Stomach (tissue), 8 donors: ENCODE measurements at regions not wholly inside any gene's neighbourhood (a gene's known extent, or its start where the extent isn't known, plus 50 kb on each side); places are given as distances from the start of the nearest gene placed in this dataset.

Experiments
- DNase-seq, 2 donors: peaks; one replicate each; pipeline versions ENCODE4 v3.0.0 to v3.0.0-alpha.2; 2013 to 2019
- H3K27ac ChIP-seq, 5 donors: fragments of 200-600 bp in 4 of 5; sonication (generic) in 4 of 5; one replicate each; pipeline ENCODE4 v1.5.1; 2013 to 2019; ENCODE audit warnings: mild to moderate bottlenecking in 1 of 5, moderate library complexity in 1 of 5
- H3K27me3 ChIP-seq, 3 donors: fragments of 200-600 bp; sonication (generic); one replicate each; pipeline ENCODE4 v1.5.1; 2017 to 2019; ENCODE audit warnings: mixed run types in 1 of 3
- H3K36me3 ChIP-seq, 4 donors: fragments of 200-600 bp; sonication (generic); 1 replicate in 3 of 4; 2 replicates in 1 of 4; pipeline ENCODE4 v1.5.1; 2016 to 2019
- H3K4me1 ChIP-seq, 4 donors: fragments of 200-600 bp; sonication (generic); one replicate each; pipeline ENCODE4 v1.5.1; 2016 to 2019
- H3K4me3 ChIP-seq, 4 donors: fragments of 200-600 bp; sonication (generic) in 3 of 4; one replicate each; pipeline ENCODE4 v1.5.1; 2016 to 2019; ENCODE audit warnings: mild to moderate bottlenecking in 1 of 4
- H3K9me3 ChIP-seq, 4 donors: fragments of 200-600 bp; sonication (generic); one replicate each; pipeline ENCODE4 v1.5.1; 2016 to 2019
- EP300 ChIP-seq: sonication (generic); formaldehyde crosslinking; IDR thresholded peaks from one replicate; pipeline ENCODE4 v1.6.1; 2017; ENCODE audit warnings: antibody characterized with exemption
- POLR2A ChIP-seq, 4 donors: fragments of 450-650 bp; IDR thresholded peaks; one replicate each; pipeline ENCODE4 v1.6.1; 2016; ENCODE audit warnings: antibody characterized with exemption in 4 of 4, control low read depth in 2 of 4, mild to moderate bottlenecking in 1 of 4, moderate library complexity in 1 of 4
- POLR2AphosphoS5 ChIP-seq, 3 donors: sonication (generic); formaldehyde crosslinking; IDR thresholded peaks; one replicate each; pipeline ENCODE4 v1.6.1; 2016; ENCODE audit warnings: antibody characterized with exemption in 3 of 3
- WGBS, 5 donors: extraction: QIAGEN DNeasy Blood & Tissue Kit in 3 of 5; methylation state at CpG; one replicate each; pipeline versions ENCODE4 v1.1.5 to v1.1.7; 2013 to 2018; 5-methylcytosine and 5-hydroxymethylcytosine counted together
- intact Hi-C: fragments of 100-400 bp; cut with DNase I; formaldehyde crosslinking; loops from one replicate; pipeline ENCODE4 v1.15.1; 2023; ENCODE audit warnings: low total_unique reads
- TF ChIP-seq, protein P1 (sequence below), 7 experiments: fragments of 450-650 bp in 4 of 7; fragments of 200-600 bp in 3 of 7; sonication (generic) in 3 of 7; IDR thresholded peaks; one replicate each; pipeline ENCODE4 v1.5.1; 2016 to 2019; ENCODE audit warnings: antibody characterized with exemption in 7 of 7, control low read depth in 2 of 7, mild to moderate bottlenecking in 1 of 7
- donor health status: healthy with polysubstance abuse.
- donor health status: Bipolar disorder and iron deficiency.
- donor health status: healthy.

DNA sequence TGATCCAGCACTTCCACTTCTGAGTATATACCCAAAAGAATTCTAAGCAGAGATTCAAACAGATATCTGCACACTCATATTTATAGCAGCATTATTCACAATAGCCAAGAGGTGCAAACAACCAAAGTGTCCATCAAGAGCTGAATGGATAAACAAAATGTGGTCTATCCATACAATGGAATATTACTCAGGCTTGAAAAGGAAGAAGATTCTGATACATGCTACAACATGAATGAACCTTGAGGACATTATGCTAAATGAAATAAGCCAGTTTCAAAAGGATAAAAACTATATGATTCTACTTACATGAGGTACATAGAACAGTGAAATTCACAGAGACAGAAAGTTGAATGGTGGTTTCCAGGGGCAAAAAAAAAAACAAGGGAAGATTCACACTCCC is 88.9 kb downstream of the CCDC185 start:
- Histone ChIP-seq H3K4me3 (no peak overlapping the region), H3K27ac (no peak overlapping the region), H3K4me1 (no peaks in the 10 kb centered on the region), H3K9me3 (no peaks in the 10 kb centered on the region), H3K36me3 (no peaks in the 10 kb centered on the region), H3K27me3 (peaks cover 0 to 37% (median 4%) of the 10 kb centered on the region in 3 donors)
- no peak for TF ChIP-seq POLR2AphosphoS5 (IDR thresholded peaks at IDR 0.05)
- TF ChIP-seq POLR2A (IDR thresholded peaks at IDR 0.05), result no peak
- TF ChIP-seq, protein P1, sequence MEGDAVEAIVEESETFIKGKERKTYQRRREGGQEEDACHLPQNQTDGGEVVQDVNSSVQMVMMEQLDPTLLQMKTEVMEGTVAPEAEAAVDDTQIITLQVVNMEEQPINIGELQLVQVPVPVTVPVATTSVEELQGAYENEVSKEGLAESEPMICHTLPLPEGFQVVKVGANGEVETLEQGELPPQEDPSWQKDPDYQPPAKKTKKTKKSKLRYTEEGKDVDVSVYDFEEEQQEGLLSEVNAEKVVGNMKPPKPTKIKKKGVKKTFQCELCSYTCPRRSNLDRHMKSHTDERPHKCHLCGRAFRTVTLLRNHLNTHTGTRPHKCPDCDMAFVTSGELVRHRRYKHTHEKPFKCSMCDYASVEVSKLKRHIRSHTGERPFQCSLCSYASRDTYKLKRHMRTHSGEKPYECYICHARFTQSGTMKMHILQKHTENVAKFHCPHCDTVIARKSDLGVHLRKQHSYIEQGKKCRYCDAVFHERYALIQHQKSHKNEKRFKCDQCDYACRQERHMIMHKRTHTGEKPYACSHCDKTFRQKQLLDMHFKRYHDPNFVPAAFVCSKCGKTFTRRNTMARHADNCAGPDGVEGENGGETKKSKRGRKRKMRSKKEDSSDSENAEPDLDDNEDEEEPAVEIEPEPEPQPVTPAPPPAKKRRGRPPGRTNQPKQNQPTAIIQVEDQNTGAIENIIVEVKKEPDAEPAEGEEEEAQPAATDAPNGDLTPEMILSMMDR (IDR thresholded peaks at IDR 0.05), result no peak
- no peak for TF ChIP-seq EP300
- intact Hi-C loops, result no loop called here
- DNase-seq, result no peak

- intact Hi-C loops, result no loop called here
- 81 to 89% (median 83%) methylated on average over 5 of the region's 5 CpGs for WGBS, 5 donors
- no peak for DNase-seq
Measured at GRCh38 chr1:223482766-223483165, 89.6 kb downstream of the CCDC185 start.

DNA sequence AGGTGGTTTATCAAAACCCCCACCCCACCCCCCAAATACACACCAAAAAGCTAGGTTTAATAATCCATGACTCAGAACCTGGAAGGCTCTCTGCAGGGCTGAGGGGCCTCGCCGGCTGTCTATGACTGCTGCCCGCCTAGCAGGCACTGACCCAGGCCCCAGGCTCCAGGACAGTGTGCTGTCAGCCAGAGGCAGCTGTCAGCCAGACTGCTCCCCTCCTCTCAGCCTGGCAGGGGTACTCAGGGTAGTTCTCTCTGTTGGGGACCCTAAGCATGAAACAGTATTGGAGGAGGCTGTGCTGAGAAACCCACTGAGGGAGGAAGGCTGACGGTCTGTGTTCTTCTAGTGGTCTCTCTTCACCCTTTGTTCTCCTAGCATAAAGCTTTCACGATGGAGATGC is 90.3 kb downstream of the CCDC185 start:
- Histone ChIP-seq H3K27ac (no peak overlapping the region), H3K36me3 (no peaks in the 10 kb centered on the region), H3K9me3 (no peaks in the 10 kb centered on the region), H3K4me3 (no peak overlapping the region), H3K27me3 (peaks cover 0 to 29% (median 4%) of the 10 kb centered on the region in 3 donors), H3K4me1 (no peaks in the 10 kb centered on the region)
- WGBS, 5 donors, result 68 to 85% (median 82%) methylated on average over 5 of the region's 5 CpGs
- intact Hi-C loops, result no loop called here
- no peak for DNase-seq
- TF ChIP-seq, protein P1 (IDR thresholded peaks at IDR 0.05), result no peak
- TF ChIP-seq POLR2A (IDR thresholded peaks at IDR 0.05), result no peak
- TF ChIP-seq POLR2AphosphoS5 (IDR thresholded peaks at IDR 0.05), result no peak
- TF ChIP-seq EP300, result no peak

More at GRCh38 chr1:223482766-223483165, 89.6 kb downstream of the CCDC185 start:
- Histone ChIP-seq H3K9me3 (no peaks in the 10 kb centered on the region), H3K36me3 (no peaks in the 10 kb centered on the region), H3K4me3 (no peak overlapping the region), H3K27me3 (peaks cover 0 to 34% (median 4%) of the 10 kb centered on the region in 3 donors), H3K4me1 (no peaks in the 10 kb centered on the region), H3K27ac (no peak overlapping the region)
- TF ChIP-seq POLR2A (IDR thresholded peaks at IDR 0.05) (no peak), EP300 (no peak), POLR2AphosphoS5 (IDR thresholded peaks at IDR 0.05) (no peak)
- TF ChIP-seq, protein P1 (IDR thresholded peaks at IDR 0.05), result no peak

DNA sequence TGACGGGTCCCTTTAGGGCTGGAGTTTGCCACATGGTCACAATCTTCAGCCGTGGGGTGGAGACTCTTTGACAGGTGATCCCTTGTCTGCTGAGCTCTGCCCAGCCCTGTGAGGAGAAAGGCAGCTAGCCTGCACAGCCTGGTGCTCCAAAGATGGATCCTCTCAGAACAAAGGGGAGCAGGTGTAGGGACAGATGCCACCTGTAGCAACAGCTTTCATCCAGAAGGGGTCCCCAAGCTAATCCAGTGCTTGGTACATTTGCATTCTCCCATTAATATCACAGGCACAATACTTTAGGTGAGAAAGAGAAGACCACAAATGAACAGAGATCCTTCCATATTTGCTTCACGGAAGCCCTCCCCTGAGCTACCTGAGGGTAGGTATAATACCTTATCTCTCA is 93.2 kb downstream of the CCDC185 start:
- Histone ChIP-seq H3K27ac (no peak overlapping the region), H3K27me3 (peaks cover 0 to 10% (median 0%) of the 10 kb centered on the region in 3 donors), H3K4me3 (no peak overlapping the region), H3K36me3 (no peaks in the 10 kb centered on the region), H3K9me3 (no peaks in the 10 kb centered on the region), H3K4me1 (no peaks in the 10 kb centered on the region)
- DNase-seq, result peak in 1 of 2 donors; percentile 23
- intact Hi-C loops, result no loop called here
- TF ChIP-seq EP300 (no peak), POLR2A (IDR thresholded peaks at IDR 0.05) (no peak), POLR2AphosphoS5 (IDR thresholded peaks at IDR 0.05) (no peak)
- TF ChIP-seq, protein P1 (IDR thresholded peaks at IDR 0.05), result no peak
- 53 to 77% (median 63%) methylated on average over 3 of the region's 3 CpGs for WGBS, 5 donors
